ENCODE measurements at regions not wholly inside any gene's neighbourhood (a gene's known extent, or its start where the extent isn't known, plus 50 kb on each side); places are given as distances from the start of the nearest gene placed in this dataset.
A peak's percentile ranks its signal among the peaks of the same experiment; 100 is the strongest.
"Not testable (repeated sequence)": the region's sequence is repeated elsewhere in the genome, so short reads cannot be mapped to it uniquely, and the experiment has no call there.

DNA sequence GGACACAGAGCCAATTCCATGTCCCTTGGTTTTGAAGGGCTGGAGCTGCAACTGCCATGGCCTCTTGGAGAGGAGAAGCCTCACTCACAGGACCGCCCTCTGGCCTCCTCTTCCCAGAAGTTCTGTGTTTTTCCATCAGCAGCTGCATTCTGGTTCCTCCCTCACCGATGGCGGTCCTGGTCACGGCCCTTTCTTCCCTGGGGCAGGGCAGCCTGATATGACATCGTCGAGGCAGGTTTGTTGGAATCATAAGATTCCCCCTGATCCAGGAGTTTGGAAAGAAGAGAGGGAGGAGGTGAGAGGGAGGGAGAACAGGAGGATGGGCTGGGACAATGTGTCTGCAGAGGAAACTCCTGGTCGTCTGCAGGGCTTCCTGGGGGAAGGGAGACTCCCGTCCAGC is 82.7 kb upstream of the PDZD8 start:
- no peak for DNase-seq (ENCODE audit: low read depth)

DNA sequence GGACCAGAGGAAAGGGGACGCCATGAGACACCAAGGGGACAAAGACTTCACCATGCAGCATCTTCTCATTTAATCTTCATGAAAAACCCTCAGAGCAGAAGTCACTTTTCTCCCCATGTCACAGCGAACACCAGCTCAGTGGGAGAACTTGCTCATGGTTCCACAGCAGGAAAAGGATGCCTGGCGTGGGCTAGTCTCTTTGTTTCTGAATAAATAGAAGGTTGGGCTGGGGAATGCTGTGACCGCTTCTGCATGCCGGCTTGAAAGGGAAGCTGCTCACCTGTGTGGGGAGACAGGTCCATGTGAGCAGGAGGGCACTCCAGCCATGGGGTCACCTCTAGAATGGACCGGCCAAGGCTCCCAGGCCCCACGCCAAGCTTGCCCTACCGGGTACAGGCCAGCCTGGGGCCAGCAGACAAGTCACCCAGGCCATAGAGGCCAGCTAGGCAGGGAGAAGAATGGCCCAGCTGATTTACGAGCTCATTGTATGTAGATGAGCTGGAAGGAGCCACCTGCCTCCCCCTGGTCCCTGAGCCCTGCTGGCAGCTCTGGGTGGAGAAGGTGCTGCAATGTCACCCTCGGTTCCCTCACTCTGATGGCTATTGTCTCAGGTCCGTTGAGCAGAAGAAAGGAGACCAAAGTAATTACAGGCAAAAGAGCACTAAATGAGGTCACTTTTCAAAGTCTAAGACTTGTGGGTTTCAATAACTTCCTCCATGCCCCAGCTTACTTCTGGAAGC is 82.0 kb upstream of the PDZD8 start:
- DNase-seq (ENCODE audit: low read depth), result no peak

DNA sequence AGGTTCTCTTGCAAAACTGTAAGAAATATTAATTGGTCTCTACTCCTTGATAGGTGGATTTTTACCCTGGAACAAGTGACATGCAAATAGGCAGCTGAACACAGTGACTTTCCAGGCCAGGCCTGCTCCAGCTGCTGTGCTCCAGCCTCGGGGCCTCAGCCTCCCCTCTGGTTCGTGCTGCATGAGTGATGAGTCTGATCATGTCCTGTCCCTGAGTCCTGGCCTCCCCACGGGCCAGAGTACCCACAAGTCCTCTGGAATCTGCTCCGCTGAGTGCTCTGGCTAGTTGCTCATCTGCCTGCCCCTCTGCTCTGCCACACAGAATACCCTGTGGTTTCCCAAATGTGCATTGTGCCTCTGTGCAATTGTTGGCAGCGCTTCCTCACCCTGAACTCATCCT is 80.1 kb upstream of the PDZD8 start:
- DNase-seq (ENCODE audit: low read depth), result no peak

DNA sequence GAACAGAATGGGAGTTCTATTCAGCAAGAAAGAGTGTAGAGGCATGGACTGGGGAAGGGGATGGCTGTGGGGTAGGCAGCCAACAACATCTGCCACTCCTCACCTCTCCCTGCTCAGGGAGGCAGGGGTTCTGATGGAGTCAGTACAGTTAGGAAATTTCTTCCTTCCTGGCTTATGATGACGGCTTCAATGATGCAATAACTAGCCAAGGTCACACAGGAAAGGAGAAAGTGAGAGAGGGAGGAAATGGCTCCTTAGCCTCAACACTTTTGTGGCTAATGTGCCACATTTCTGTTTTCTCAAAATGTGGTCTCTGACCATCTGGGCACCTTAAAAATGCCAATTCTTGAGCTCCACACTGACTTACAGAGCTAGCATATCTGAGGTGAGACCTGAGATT is 79.3 kb upstream of the PDZD8 start:
- DNase-seq (ENCODE audit: low read depth), result no peak

DNA sequence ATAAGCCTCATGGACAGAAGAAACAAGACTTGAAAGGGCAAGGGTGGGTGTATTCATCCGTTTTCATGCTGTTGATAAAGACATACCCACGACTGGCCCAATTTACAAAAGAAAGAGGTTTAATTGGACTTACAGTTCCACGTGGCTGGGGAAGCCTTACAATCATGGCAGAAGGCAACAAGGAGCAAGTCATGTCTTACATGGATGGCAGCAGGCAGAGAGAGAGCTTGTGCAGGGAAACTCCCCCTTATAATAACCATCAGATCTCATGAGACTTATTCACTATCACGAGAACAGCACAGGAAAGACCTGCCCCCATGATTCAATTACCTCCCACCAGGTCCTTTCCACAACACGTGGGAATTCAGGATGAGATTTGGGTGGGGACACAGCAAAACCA is 78.2 kb upstream of the PDZD8 start:
- not testable (repeated sequence) for DNase-seq (ENCODE audit: low read depth)

DNA sequence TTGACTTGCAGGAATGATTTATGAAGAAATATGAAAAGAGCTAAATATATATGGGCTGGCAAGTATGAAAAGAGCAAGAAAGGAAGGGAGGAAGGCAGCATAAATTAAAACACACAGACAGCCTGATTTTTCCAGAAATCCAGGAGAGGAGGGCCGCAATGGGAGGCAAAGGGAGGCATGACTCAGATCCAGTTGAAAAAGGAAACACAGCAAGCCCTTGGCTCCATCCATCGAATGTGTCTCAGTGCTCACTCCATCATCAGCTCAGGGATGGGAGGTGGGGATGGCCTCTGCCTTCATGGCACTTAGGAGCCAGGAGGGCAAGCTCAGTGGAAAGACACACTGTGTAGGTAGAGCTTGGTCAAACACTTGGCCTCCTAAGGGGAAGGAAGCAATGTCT is 75.7 kb upstream of the PDZD8 start:
- no peak for DNase-seq (ENCODE audit: low read depth)

DNA sequence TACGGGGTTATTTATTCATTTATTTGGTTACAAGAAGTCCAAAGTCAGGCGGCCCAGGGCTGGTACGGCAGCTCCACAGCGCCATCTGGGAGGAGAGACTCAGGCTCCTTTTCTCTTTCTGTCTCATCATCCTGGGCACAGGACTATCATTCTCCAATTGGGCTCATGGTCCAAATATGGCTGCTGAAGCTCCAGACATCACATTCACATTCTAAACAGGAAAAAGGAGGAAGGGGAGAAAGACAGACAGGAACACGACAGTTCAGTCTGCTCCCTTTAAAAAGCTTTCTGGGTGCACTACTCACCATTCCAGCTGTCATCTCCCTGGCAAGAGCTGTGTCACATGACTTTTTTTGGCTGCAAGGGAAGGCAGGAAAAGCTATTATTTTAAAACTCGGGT is 74.4 kb upstream of the PDZD8 start:
- no peak for DNase-seq (ENCODE audit: low read depth)

DNA sequence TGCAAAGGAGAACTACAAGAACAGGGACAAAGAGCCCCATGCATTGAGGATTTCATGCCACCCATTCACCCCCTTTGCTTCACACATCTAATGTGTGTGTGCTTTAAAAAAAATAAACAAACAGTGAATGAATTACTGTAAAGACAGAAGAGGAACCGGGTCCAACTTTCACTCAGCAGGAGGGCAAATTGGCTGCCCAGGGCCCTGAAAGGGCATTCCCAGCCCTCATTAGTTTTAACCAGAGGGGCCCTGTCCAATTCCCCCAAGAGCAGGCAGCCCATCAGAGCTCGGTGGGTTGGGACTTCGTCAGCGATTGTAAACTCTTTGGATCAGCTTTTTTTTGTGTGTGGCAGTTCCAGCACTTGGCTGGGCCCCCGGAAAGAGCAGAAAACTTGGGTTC is 73.6 kb upstream of the PDZD8 start:
- DNase-seq (ENCODE audit: low read depth), result no peak

DNA sequence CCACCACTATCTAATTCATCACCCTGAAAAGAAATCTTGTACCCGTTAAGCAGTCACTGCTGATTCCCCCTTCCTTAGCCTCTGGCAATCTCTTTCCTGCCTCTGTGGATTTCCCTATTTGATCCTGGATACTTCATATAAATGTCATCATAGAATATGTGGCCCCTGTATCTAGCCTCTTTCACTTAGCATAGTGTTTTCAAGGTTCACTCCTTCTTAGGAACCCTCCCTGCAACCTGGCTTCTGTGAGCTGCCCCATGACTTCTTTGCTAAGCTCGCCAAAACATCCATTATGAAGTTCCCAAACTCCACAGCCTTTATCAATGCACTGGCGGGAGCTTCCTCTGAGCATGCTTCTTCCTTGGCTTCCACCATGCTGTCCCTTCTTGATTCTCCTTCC is 70.8 kb upstream of the PDZD8 start:
- no peak for DNase-seq (ENCODE audit: low read depth)

DNA sequence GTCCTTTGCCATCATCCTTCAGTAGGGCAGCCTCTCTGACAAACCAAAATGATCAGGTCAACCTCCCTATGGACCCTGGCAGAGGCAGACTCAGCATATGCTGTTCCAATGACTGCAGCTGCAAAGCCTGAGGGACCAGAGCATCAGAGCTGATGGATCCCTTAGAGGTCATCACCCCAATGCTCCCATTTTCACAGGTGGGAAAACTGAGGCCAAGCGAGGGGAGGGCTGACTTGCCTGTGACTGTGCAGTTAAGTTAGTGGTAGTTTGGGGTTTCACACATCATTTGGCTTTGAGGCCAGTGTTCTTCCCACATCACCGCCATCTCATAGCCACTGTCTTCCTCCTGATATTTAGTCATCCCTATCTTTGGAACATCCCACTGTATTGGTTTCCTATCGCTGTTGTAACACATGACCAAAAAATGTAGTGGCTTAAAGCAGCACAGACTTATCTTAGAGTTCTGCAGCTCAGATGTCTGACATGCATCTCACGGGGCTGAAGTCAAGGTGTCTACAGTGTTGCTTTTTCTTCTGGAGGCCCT is 69.3 kb upstream of the PDZD8 start:
- no peak for DNase-seq (ENCODE audit: low read depth)

DNA sequence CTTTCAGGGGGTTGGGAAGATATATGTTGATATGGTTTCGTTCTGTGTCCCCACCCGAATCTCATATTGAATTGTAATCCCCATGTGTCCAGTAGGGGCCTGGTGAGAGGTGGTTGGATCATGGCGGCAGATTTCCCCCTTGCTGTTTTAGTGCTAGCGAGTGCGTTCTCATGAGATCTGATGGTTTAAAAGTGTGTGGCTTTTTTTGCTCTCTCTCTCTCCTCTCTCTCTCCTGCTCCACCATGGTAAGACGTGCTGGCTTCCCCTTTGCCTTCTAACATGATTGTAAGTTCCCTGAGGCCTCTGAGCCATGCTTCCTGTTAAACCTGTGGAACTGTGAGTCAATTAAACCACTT is 68.4 kb upstream of the PDZD8 start:
- no peak for DNase-seq (ENCODE audit: low read depth)

DNA sequence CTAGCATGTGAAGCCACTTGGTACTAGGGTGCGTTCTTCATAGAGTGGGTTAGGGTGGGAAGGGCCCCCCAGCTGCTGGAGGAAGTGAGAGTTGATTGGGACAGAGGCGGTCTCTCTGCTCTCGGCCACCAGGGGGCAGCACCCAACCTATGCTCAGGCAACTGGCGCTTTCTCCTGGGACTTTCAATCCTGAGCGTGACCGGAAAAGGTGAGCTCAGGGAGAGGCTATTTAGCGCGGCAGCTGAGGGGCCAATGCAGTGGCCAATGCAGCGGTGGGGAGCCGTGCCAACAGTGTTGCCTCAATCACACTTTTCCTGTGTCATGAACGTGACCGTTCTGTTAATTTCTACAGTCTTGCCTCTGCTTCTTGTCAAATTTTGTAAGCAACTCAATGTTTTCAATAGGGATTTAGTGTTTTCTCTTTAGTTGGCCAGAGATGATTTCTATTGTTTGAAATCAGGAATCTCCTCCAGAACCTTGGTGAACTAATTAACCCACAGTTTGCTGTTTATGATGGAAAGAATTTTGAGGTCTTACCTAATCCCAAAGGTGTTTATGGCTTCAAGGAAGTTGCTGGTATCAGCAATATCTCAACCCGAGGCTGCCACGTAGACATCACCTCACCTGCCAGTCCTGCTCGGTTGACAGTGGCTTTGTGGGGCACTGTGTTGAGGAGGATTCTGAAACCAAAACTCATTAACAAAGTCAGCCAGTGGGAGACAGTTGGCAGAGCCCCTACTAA is 67.9 kb upstream of the PDZD8 start:
- peak; percentile 85 for DNase-seq (ENCODE audit: low read depth)

DNA sequence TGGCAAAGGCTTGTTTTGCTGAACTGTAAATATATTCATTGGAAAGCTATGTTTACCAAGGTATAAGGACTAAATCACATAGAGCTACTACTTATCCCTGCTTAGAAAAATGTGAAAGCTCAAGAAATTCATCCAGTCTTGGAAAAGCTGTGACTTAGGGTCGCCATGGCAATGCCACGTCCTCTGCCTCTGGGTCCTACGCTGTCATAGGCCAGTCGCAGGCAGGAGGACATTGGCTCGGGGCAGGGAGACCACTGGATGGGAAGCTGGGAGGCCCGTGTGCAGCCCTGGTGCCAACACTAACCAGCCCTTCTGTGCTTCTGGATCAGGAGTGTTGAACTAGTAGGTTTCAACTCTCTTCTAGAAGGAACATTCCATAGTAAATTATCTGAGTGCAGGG is 67.3 kb upstream of the PDZD8 start:
- DNase-seq (ENCODE audit: low read depth), result no peak

DNA sequence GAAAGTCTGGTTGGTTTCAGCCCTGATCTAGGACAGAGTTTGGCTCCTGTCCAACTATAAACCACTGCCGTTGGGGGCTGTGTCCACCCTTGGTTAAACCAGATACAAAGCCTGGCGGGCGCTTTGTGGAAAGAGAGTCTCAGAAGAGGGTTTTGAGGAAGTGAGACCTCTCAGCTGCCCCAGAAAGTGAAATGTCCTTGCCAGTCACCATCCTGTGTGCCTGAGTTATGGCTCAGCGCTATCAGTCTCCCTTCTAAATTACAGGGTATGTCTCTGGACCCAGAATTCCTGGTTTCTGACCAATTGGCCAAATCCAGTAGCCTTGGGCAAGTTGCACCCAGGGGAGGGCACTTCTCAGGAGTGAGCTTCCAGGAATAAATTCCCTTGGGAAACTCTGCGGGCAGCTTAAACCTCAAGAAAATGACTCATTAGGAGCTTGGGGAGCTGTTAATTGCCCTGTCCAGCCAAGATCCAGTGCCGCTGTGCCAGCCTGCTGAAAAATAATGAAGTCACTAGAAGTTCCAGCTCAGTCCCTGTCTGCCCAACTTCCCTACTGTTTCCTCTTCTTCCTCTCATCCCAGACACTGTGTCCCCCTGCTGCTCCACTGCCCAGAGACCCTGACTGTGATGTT is 66.7 kb upstream of the PDZD8 start:
- peak; percentile 94 for DNase-seq (ENCODE audit: low read depth)

DNA sequence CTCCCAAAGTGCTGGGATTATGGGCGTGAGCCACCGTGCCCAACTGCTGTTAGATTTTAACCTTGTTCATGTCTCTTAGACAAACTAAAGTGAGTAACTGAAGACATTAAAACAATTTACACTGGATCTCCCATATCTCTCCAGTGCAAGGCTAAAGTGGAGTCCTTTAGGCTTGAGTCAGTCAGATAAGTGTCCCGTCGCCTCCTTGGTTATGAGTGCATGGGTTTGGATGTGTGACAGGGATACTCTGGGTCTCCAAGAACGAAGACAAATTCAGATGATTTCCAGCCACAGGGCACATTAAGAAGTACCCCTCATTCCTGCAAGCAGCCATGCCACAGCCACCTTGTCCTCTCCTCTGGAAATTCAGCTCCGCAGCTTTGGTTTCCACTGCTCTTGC is 66.1 kb upstream of the PDZD8 start:
- DNase-seq (ENCODE audit: low read depth), result no peak

DNA sequence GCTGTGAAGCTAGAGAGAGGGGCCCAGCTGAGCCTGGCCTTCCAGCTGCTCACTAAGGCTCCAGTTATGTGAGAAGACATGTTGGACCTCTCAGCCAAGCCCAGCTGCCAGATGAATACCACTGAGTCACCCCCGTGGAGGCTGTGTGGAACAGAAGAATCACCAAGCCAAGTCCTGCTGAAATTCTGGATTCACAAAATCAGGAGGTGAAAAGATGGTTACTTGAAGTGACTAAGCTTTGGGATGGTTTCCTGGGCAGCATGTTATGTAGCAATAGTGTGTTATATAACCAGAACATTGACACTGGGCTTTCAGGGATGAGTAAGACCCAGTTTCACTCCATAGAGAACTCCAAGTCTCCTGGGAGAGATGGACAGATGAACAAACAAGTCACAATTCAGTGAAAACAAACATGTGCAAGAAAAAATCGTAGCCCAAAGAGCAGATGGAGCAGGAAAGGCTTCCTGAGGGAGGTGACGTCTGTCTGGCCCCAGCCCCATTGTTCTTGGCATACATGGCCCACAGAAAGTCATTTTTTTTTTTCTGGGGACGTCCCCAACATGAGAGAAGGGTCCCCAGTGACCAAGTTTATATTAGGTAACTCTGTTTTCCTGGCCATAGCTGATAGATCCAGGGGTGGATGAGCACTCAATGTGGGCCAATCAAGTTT is 64.1 kb upstream of the PDZD8 start:
- peak; percentile 98 for DNase-seq (ENCODE audit: low read depth)

DNA sequence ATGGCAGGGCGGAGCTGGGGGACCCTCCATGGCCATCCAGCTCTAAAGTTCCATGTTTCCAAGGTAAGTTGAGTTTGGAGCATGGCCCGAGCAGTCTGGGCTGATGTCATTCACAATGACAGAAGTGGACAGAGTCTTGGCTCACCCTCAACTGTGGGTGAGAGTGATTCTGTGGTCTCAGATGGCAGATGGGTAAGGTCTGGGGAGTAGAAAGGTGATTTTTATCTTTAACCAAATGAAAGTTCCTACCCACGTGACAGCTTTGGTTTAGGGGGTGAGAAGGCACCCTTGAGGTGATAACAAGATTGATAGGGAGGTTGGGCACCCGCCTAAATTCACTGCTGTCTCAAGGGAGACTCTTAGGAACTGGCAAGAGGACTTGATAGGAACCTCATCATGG is 57.6 kb upstream of the PDZD8 start:
- DNase-seq (ENCODE audit: low read depth), result no peak

DNA sequence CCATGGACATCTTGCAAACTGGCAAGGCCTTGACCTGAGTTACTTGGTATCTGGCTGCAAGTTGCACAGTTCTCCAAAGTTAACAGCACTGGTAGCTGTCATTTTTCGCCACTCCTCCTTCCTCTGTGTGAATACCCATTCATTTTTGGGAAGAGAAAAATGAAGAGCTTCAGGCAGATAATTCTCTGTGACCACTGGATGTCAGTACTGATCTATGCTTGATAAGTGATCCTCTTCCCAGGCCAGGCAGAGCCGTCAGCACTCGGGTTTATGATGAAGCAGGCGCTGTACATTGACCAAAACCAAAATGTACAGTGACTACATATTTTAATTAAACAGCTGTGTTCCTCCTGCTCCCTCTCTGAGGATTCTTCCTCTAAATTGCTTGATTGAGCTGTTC is 55.9 kb upstream of the PDZD8 start:
- DNase-seq (ENCODE audit: low read depth), result peak; percentile 53

DNA sequence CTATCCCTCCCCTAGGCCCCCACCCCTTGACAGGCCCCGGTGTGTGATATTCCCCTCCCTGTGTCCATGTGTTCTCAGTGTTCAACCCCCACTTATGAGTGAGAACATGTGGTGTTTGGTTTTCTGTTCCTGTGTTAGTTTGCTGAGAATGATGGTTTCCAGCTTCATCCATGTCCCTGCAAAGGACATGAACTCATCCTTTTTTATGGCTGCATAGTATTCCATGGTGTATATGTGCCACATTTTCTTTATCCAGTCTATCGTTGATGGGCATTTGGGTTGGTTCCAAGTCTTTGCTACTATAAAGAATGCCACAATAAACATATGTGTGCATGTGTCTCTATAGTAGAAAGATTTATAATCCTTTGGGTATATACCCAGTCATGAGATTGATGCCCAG is 55.3 kb upstream of the PDZD8 start:
- DNase-seq (ENCODE audit: low read depth), result not testable (repeated sequence)

DNA sequence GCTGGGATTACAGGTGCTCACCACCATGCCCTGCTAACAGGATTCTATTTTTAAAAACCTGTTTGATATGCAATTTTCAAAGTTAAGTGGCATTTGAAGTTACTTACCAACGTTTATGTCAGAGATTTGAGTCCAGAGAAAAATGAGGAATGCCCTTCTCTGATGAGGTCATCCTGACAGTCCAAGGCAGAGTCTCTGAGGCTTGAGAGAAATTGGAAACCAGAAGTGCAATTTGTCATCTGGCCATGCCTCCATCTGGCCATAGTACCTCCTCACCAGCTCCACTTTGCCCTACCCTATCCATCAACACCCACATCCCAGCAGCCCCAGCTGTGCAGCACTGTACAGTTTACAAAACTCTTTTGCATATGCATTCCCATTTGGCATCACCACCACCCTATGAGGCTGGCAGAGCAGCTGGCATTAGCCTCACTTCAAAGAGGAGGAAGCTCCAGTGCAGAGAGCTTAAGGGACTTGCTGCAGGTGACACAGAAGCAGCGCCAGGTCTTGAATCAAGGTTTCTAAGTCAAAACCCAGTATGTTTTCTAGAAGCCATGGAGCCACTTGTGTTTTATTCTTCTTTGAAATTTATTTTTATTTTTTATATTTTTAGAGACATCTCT is 54.5 kb upstream of the PDZD8 start:
- DNase-seq (ENCODE audit: low read depth), result no peak

DNA sequence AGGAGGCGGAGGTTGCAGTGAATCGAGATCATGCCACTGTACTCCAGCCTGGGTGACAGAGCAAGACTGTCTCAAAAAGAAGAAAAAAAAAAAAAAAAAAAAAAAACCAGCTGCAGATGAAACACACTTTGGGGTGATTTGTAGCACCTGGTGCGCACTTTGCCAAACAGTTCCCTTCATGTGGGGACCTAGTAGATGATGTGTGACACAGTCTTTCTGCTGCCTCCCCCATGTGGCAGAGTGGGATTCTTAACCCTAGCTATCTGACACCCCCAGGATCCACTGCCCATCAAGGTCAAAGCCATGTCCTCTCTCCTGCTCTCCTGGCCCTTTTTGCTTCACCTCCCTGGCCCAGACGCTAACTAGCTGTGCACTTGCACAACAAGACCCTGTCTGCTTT is 52.1 kb upstream of the PDZD8 start:
- DNase-seq (ENCODE audit: low read depth), result no peak

DNA sequence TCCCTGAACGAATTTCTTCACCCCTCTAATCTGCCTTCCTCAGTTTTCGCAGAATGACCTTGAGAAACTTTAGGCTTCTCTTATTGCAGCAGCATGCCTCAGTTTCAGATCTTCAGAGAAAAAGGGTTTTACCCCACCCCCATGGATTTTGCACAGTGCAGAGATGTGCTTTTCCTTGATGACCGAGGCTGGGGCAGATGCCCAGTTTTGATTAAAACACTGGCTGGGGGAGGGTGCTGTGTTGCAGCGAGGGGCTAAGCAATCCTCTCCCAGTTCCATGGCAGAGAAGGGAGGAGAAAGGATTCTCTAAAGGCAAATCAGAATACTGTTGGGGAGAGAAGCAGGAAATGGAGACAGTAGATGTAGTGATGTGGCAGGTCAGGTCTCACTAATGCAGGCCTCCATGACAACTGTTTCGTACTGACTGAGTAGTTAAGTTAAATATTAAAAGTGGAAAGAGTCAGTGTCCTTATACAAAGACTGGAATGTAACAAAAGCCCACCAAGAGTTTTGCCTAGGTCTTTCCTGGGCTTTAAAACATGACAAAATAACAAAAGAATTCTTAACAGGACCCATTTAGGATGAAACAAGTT is 50.8 kb upstream of the PDZD8 start:
- no peak for DNase-seq (ENCODE audit: low read depth)

All from GM04504 (cell line).